Keratinocyte (primary cell): ENCODE measurements at regions not wholly inside any gene's neighbourhood (a gene's known extent, or its start where the extent isn't known, plus 50 kb on each side); places are given as distances from the start of the nearest gene placed in this dataset.

Experiments used
- EZH2 ChIP-seq: IDR thresholded peaks from one replicate; pipeline ENCODE4 v1.6.1; 2012; ENCODE audit warnings: inconsistent platforms, mild to moderate bottlenecking, low read length, moderate library complexity
- TF ChIP-seq, protein P1 (sequence below), 3 experiments: IDR thresholded peaks in 1 of 3; conservative IDR thresholded peaks in 1 of 3; optimal IDR thresholded peaks in 1 of 3; 2 replicates in 2 of 3; 3 replicates in 1 of 3; pipeline versions ENCODE3 to v1.5.1; 2011; ENCODE audit warnings: low read length in 3 of 3, mild to moderate bottlenecking in 3 of 3, moderate library complexity in 2 of 3, control low read depth in 1 of 3, inconsistent platforms in 1 of 3; ENCODE audit not compliant: insufficient read depth in 2 of 3; ENCODE audit errors: extremely low read depth in 1 of 3

DNA sequence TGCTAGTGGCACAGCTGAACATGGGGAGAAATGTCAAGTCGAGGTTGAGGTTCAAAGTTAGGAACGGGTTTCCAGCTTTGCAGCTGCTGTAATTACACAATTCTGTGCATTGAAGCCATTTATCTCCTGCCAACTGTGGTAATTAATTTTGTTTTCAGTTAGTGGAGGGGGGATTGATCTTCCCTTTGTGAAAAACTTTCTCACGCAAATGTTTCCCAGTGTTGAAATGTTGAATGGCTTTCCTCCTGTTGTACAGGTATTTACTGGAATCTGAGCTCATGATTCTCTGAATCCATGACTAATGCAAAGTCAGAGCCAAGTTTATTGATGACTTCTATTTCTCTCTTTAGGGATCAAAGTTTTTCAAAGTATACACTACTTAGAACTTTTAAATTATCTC, 198.4 kb upstream of the SLC35B3 start:
- TF ChIP-seq, protein P1, sequence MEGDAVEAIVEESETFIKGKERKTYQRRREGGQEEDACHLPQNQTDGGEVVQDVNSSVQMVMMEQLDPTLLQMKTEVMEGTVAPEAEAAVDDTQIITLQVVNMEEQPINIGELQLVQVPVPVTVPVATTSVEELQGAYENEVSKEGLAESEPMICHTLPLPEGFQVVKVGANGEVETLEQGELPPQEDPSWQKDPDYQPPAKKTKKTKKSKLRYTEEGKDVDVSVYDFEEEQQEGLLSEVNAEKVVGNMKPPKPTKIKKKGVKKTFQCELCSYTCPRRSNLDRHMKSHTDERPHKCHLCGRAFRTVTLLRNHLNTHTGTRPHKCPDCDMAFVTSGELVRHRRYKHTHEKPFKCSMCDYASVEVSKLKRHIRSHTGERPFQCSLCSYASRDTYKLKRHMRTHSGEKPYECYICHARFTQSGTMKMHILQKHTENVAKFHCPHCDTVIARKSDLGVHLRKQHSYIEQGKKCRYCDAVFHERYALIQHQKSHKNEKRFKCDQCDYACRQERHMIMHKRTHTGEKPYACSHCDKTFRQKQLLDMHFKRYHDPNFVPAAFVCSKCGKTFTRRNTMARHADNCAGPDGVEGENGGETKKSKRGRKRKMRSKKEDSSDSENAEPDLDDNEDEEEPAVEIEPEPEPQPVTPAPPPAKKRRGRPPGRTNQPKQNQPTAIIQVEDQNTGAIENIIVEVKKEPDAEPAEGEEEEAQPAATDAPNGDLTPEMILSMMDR (optimal IDR thresholded peaks at IDR 0.05 in 1 of 3, IDR thresholded peaks at IDR 0.05 in 1 of 3, conservative IDR thresholded peaks at IDR 0.05 in 1 of 3; ENCODE audit: extremely low read depth in 1 of 3, insufficient read depth in 2 of 3, low read length in 3 of 3) = no peak
- no peak for TF ChIP-seq EZH2
